H1 (cell line): ENCODE measurements at regions not wholly inside any gene's neighbourhood (a gene's known extent, or its start where the extent isn't known, plus 50 kb on each side); places are given as distances from the start of the nearest gene placed in this dataset.

Experiments
- CTCF ChIA-PET: fragments of 300-600 bp; sonication (Branson Sonifier 250); formaldehyde crosslinking; loops from one replicate; lab custom pipeline; 2021; ENCODE audit not compliant: partially characterized antibody; lab: Charles Lee
- POLR2A ChIA-PET: fragments of 300-600 bp; sonication (Branson Sonifier 250); formaldehyde crosslinking; loops from one replicate; lab custom pipeline; 2021; ENCODE audit warnings: inconsistent platforms; ENCODE audit not compliant: partially characterized antibody; lab: Charles Lee
- DNase-seq, 2 experiments: peaks; one replicate each; pipeline versions ENCODE4 v3.0.0 to v3.0.0-alpha.2; 2010 to 2022; ENCODE audit warnings: low spot score in 2 of 2, low read depth in 1 of 2, mixed read lengths in 1 of 2
- FAIRE-seq: peaks from 2 replicates; lab custom pipeline; 2011; peaks lifted over from hg19 to GRCh38; lab: Jason Lieb, UNC
- H2AFZ ChIP-seq: 2 replicates; pipeline ENCODE4 v1.8.1; 2012; ENCODE audit warnings: low read length, inconsistent platforms
- H2AK5ac ChIP-seq: 2 replicates; pipeline ENCODE4 v1.6.1; 2013; ENCODE audit warnings: low read depth, low read length
- H2BK120ac ChIP-seq: replicated peaks from 2 replicates; pipeline ENCODE3; 2013; ENCODE audit warnings: low read depth, low read length, inconsistent platforms
- H2BK12ac ChIP-seq: 2 replicates; pipeline ENCODE4 v1.6.1; 2013; ENCODE audit warnings: low read depth, low read length
- H2BK15ac ChIP-seq: 2 replicates; pipeline ENCODE4 v1.6.1; 2013; ENCODE audit warnings: low read length
- H2BK20ac ChIP-seq: 2 replicates; pipeline ENCODE4 v1.6.1; 2013; ENCODE audit warnings: low read length
- H2BK5ac ChIP-seq: 2 replicates; pipeline ENCODE4 v1.6.1; 2013; ENCODE audit warnings: low read depth, low read length
- H3K14ac ChIP-seq: 2 replicates; pipeline ENCODE4 v1.6.1; 2013; ENCODE audit warnings: inconsistent platforms; ENCODE audit not compliant: insufficient read length
- H3K18ac ChIP-seq: 2 replicates; pipeline ENCODE4 v1.6.1; 2013; ENCODE audit warnings: low read length; ENCODE audit errors: extremely low read depth
- H3K23ac ChIP-seq: 2 replicates; pipeline ENCODE4 v1.6.1; 2013; ENCODE audit warnings: inconsistent platforms; ENCODE audit not compliant: insufficient read length
- H3K23me2 ChIP-seq: 2 replicates; pipeline ENCODE4 v1.6.1; 2013; ENCODE audit warnings: low read depth, low read length
- H3K27ac ChIP-seq: 2 replicates; pipeline ENCODE4 v1.6.1; 2011; ENCODE audit warnings: low read depth, low read length, inconsistent platforms
- H3K27me3 ChIP-seq, 4 experiments: replicated peaks in 1 of 4; 1 replicate in 1 of 4; 2 replicates in 3 of 4; pipeline versions ENCODE4 v1.6.1 to v1.8.1; 2011 to 2013; ENCODE audit warnings: low read length in 3 of 4, mild to moderate bottlenecking in 3 of 4, inconsistent platforms in 2 of 4, mixed read lengths in 2 of 4, moderate library complexity in 1 of 4; ENCODE audit not compliant: control insufficient read depth in 3 of 4, insufficient read depth in 3 of 4; ENCODE audit errors: extremely low read depth in 1 of 4
- H3K36me3 ChIP-seq, 4 experiments: 2 replicates each; pipeline versions ENCODE4 v1.6.1 to v1.8.1; 2011 to 2013; ENCODE audit warnings: mild to moderate bottlenecking in 4 of 4, low read length in 3 of 4, moderate library complexity in 2 of 4, control low read depth in 1 of 4, inconsistent platforms in 1 of 4; ENCODE audit not compliant: insufficient read depth in 4 of 4, control insufficient read depth in 2 of 4
- H3K4ac ChIP-seq: replicated peaks from 2 replicates; pipeline ENCODE3; 2013; ENCODE audit warnings: low read length, low read depth, mixed read lengths, inconsistent platforms; ENCODE audit not compliant: insufficient read length
- H3K4me1 ChIP-seq, 4 experiments: replicated peaks in 1 of 4; 1 replicate in 1 of 4; 2 replicates in 3 of 4; pipeline versions ENCODE4 v1.6.1 to v1.8.1; 2011 to 2013; ENCODE audit warnings: low read length in 3 of 4, inconsistent platforms in 2 of 4, mixed read lengths in 1 of 4; ENCODE audit not compliant: insufficient read depth in 4 of 4, control insufficient read depth in 3 of 4
- H3K4me2 ChIP-seq, 2 experiments: 2 replicates each; pipeline versions ENCODE4 v1.6.1 to v1.8.1; 2011 to 2013; ENCODE audit warnings: low read depth in 2 of 2, low read length in 2 of 2, control low read depth in 1 of 2, inconsistent platforms in 1 of 2, mild to moderate bottlenecking in 1 of 2; ENCODE audit not compliant: insufficient read depth in 1 of 2
- H3K4me3 ChIP-seq, 4 experiments: fragments of 200-600, 300-600 bp in 1 of 4; sonication (generic), shearing (Covaris generic), sonication (Bioruptor Twin) in 1 of 4; 2 replicates each; pipeline versions ENCODE4 v1.5.1 to v1.8.1; 2011 to 2016; ENCODE audit warnings: low read length in 4 of 4, low read depth in 3 of 4, control low read depth in 2 of 4, inconsistent platforms in 2 of 4, mild to moderate bottlenecking in 2 of 4, mixed read lengths in 1 of 4, moderate library complexity in 1 of 4; ENCODE audit not compliant: insufficient read depth in 2 of 4; ENCODE audit errors: extremely low read depth in 1 of 4
- H3K56ac ChIP-seq: replicated peaks from 2 replicates; pipeline ENCODE3; 2013; ENCODE audit warnings: low read depth, mild to moderate bottlenecking, mixed read lengths, low read length, inconsistent platforms; ENCODE audit not compliant: insufficient read length
- H3K79me1 ChIP-seq: 2 replicates; pipeline ENCODE4 v1.6.1; 2013; ENCODE audit warnings: low read depth, low read length, control low read depth
- H3K79me2 ChIP-seq, 2 experiments: 2 replicates each; pipeline versions ENCODE4 v1.6.1 to v1.8.1; 2012 to 2013; ENCODE audit warnings: low read length in 2 of 2, mild to moderate bottlenecking in 2 of 2, inconsistent platforms in 1 of 2; ENCODE audit not compliant: insufficient read depth in 2 of 2, control insufficient read depth in 1 of 2
- H3K9ac ChIP-seq, 4 experiments: replicated peaks in 1 of 4; 1 replicate in 1 of 4; 2 replicates in 3 of 4; pipeline versions ENCODE4 v1.6.1 to v1.8.1; 2011 to 2013; ENCODE audit warnings: low read depth in 3 of 4, low read length in 3 of 4, control low read depth in 2 of 4, mild to moderate bottlenecking in 2 of 4, moderate library complexity in 2 of 4, inconsistent platforms in 1 of 4; ENCODE audit errors: extremely low read depth in 1 of 4
- H3K9me3 ChIP-seq, 2 experiments: 2 replicates each; pipeline versions ENCODE4 v1.6.1 to v1.8.1; 2012 to 2013; ENCODE audit warnings: mild to moderate bottlenecking in 2 of 2, moderate library complexity in 2 of 2, control low read depth in 1 of 2, inconsistent platforms in 1 of 2, low read depth in 1 of 2, low read length in 1 of 2, mixed read lengths in 1 of 2; ENCODE audit not compliant: insufficient read depth in 2 of 2
- H4K20me1 ChIP-seq, 2 experiments: replicated peaks in 1 of 2; 2 replicates each; pipeline versions ENCODE3 to v1.8.1; 2011 to 2013; ENCODE audit warnings: inconsistent platforms in 2 of 2, low read length in 2 of 2, mild to moderate bottlenecking in 1 of 2; ENCODE audit not compliant: insufficient read depth in 2 of 2, control insufficient read depth in 1 of 2
- H4K5ac ChIP-seq: 2 replicates; pipeline ENCODE4 v1.6.1; 2013; ENCODE audit warnings: low read length, low read depth, mixed read lengths, inconsistent platforms; ENCODE audit not compliant: insufficient read length
- H4K8ac ChIP-seq: 2 replicates; pipeline ENCODE4 v1.8.0; 2013; ENCODE audit warnings: mild to moderate bottlenecking, moderate library complexity, low read length, inconsistent platforms; ENCODE audit not compliant: insufficient read depth; ENCODE audit errors: extremely low read depth
- H4K91ac ChIP-seq: replicated peaks from 2 replicates; pipeline ENCODE3; 2013; ENCODE audit warnings: low read length, mixed read lengths, inconsistent platforms; ENCODE audit not compliant: insufficient read length
- ASH2L ChIP-seq: fragments of 200-600, 300-600 bp; sonication (generic); IDR thresholded peaks from one replicate; pipeline ENCODE4 v1.7.1; 2017; ENCODE audit warnings: low read length
- BACH1 ChIP-seq: IDR thresholded peaks from 2 replicates; pipeline ENCODE4 v1.6.1; 2012; ENCODE audit warnings: low read length, improper control_type of control experiment
- CEBPB ChIP-seq: IDR thresholded peaks from 2 replicates; pipeline ENCODE4 v1.6.1; 2012; ENCODE audit warnings: low read depth, low read length
- HDAC6 ChIP-seq: IDR thresholded peaks from one replicate; pipeline ENCODE4 v1.7.1; 2012; ENCODE audit warnings: low read depth, mild to moderate bottlenecking, inconsistent platforms, low read length, moderate library complexity
- NANOG ChIP-seq: IDR thresholded peaks from 2 replicates; pipeline ENCODE4 v1.6.1; 2011; ENCODE audit warnings: low read length, low read depth, mild to moderate bottlenecking, inconsistent platforms; ENCODE audit not compliant: insufficient read depth, poor library complexity, severe bottlenecking
- POLR2A ChIP-seq, 2 experiments: IDR thresholded peaks; 1 replicate in 1 of 2; 2 replicates in 1 of 2; pipeline ENCODE4 v1.6.1; 2011; ENCODE audit warnings: low read depth in 2 of 2, low read length in 2 of 2, mild to moderate bottlenecking in 2 of 2; ENCODE audit errors: control extremely low read depth in 1 of 2
- POU5F1 ChIP-seq: IDR thresholded peaks from 2 replicates; pipeline ENCODE4 v1.6.1; 2011; ENCODE audit warnings: low read depth, mild to moderate bottlenecking, low read length, moderate library complexity
- RFX5 ChIP-seq: IDR thresholded peaks from 2 replicates; pipeline ENCODE4 v1.6.1; 2011; ENCODE audit warnings: low read depth, low read length, improper control_type of control experiment, borderline replicate concordance
- SIRT6 ChIP-seq: IDR thresholded peaks from one replicate; pipeline ENCODE4 v1.7.1; 2012; ENCODE audit warnings: low read length, inconsistent platforms
- SUZ12 ChIP-seq: fragments of 200-600 bp; sonication (generic); IDR thresholded peaks from 2 replicates; pipeline ENCODE4 v1.6.1; 2012; ENCODE audit warnings: mild to moderate bottlenecking, inconsistent platforms, low read length, moderate library complexity, mixed read lengths
- USF2 ChIP-seq: IDR thresholded peaks from 2 replicates; pipeline ENCODE4 v1.6.1; 2011; ENCODE audit warnings: low read length, improper control_type of control experiment
- whole genome bisulfite sequencing, 2 experiments: shearing (Covaris generic) in 1 of 2; methylation state at CpG; one replicate each; pipeline versions ENCODE4 v1.1.6 to v1.1.7; 2013 to 2015; ENCODE audit warnings: low lambda C conversion rate in 2 of 2, mixed read lengths in 2 of 2, inconsistent platforms in 1 of 2, low coverage in 1 of 2, missing lambda C conversion rate in 1 of 2; ENCODE audit not compliant: insufficient replicate concordance in 2 of 2, insufficient coverage in 1 of 2, insufficient read length in 1 of 2; ENCODE audit errors: extremely low coverage in 1 of 2, missing lambda C conversion rate in 1 of 2; 5-methylcytosine and 5-hydroxymethylcytosine counted together

GRCh38 chr13:73231471-73231870, 172.7 kb downstream of the KLF5 start:
- H3K4me1 ChIP-seq: no peaks in the 10 kb centered on the region
- FAIRE-seq: no peak
- TF ChIP-seq RFX5 (no peak), NANOG (no peak), CEBPB (no peak), SIRT6 (no peak), USF2 (no peak), BACH1 (no peak), POU5F1 (no peak), HDAC6 (no peak), SUZ12 (no peak), ASH2L (no peak), POLR2A (IDR thresholded peaks at IDR 0.05; ENCODE audit: control extremely low read depth in 1 of 2, low read depth in 2 of 2, low read length in 2 of 2) (no peak)
- TF ChIP-seq, all 59 proteins: peak for 0
- no peak overlapping the region for H3K56ac ChIP-seq
- no peaks in the 10 kb centered on the region for H3K79me1 ChIP-seq
- no peaks in the 10 kb centered on the region for H3K23me2 ChIP-seq
- CTCF ChIA-PET: no interaction called here
- H4K20me1 ChIP-seq: no peaks in the 10 kb centered on the region
- H3K23ac ChIP-seq: no peak overlapping the region
- no peaks in the 10 kb centered on the region; a peak in 1 of 7 replicates for H3K27me3 ChIP-seq
- no peak for DNase-seq
- no peak overlapping the region for H4K5ac ChIP-seq
- H3K4ac ChIP-seq: no peak overlapping the region
- H3K27ac ChIP-seq: no peak overlapping the region
- H3K9ac ChIP-seq: no peak overlapping the region
- 96% methylated on average over 4 of the region's 4 CpGs; no CpG with 5 or more reads in 1 of the 2 experiments for WGBS, 2 experiments
- H3K79me2 ChIP-seq: no peaks in the 10 kb centered on the region
- no peak overlapping the region for H4K8ac ChIP-seq
- no peak overlapping the region for H3K4me2 ChIP-seq
- H3K9me3 ChIP-seq: no peaks in the 10 kb centered on the region
- H2BK120ac ChIP-seq: no peak overlapping the region
- POLR2A ChIA-PET: no interaction called here
- no peak overlapping the region for H2BK5ac ChIP-seq
- H2BK15ac ChIP-seq: no peak overlapping the region
- no peak overlapping the region for H4K91ac ChIP-seq
- H3K36me3 ChIP-seq: no peaks in the 10 kb centered on the region
- no peak overlapping the region for H3K14ac ChIP-seq
- no peak overlapping the region for H2AK5ac ChIP-seq
- no peak overlapping the region for H2AFZ ChIP-seq
- no peak overlapping the region for H2BK12ac ChIP-seq
- no peak overlapping the region for H3K4me3 ChIP-seq
- H2BK20ac ChIP-seq: no peak overlapping the region
- H3K18ac ChIP-seq: no peak overlapping the region
